Chondrocyte (in vitro differentiated cells): ENCODE measurements at regions not wholly inside any gene's neighbourhood (a gene's known extent, or its start where the extent isn't known, plus 50 kb on each side); places are given as distances from the start of the nearest gene placed in this dataset.

Experiments
- DNase-seq: peaks from one replicate; pipeline ENCODE4 v3.0.0; 2021; ENCODE audit warnings: mixed read lengths, low spot score
- H3K27ac Mint-ChIP-seq: one replicate; pipeline ENCODE4 v1.8.0; 2021; ENCODE audit warnings: mild to moderate bottlenecking, moderate library complexity, mixed read lengths; ENCODE audit not compliant: unreplicated experiment
- H3K27me3 Mint-ChIP-seq: 2 replicates; pipeline ENCODE4 v1.8.0; 2021; ENCODE audit warnings: low read depth, mixed read lengths
- H3K36me3 Mint-ChIP-seq: 2 replicates; pipeline ENCODE4 v1.8.0; 2021; ENCODE audit warnings: low read depth, mixed read lengths
- H3K4me1 Mint-ChIP-seq: 2 replicates; pipeline ENCODE4 v1.8.0; 2021; ENCODE audit warnings: low read depth, mild to moderate bottlenecking, mixed read lengths
- H3K4me3 Mint-ChIP-seq: one replicate; pipeline ENCODE4 v1.8.0; 2021; ENCODE audit warnings: mild to moderate bottlenecking, moderate library complexity, mixed read lengths; ENCODE audit not compliant: unreplicated experiment
- H3K9me3 Mint-ChIP-seq: 2 replicates; pipeline ENCODE4 v1.8.0; 2021; ENCODE audit warnings: low read depth, mixed read lengths
- TF ChIP-seq, protein P1 (sequence below): fragments of 200-600 bp; sonication (generic); IDR thresholded peaks from 2 replicates; pipeline ENCODE4 v1.5.0; 2021; ENCODE audit warnings: antibody characterized with exemption, mild to moderate bottlenecking, moderate library complexity

DNA sequence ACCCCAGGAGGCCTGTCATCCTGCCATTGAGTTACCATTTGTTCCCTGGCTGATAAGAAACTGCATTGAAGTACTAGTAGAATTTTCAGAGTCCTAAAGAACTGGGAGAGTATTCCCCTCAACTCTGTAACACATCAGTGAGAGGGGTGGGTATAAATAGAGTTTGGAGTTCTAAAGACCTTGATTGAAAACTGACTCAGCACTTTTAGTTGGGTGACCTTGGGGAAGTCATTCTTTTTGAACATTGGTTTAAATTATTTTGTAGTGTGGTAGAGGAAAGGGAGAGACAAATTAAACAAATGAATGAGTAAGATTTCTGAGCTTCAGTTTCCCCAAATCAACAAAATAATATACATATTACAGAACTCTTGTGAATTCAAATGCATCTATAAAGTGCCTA, 344.5 kb upstream of the THBS1 start:
- Mint-ChIP-seq H3K27me3 (no peaks in the 10 kb centered on the region), H3K27ac (no peak overlapping the region), H3K36me3 (no peaks in the 10 kb centered on the region), H3K4me3 (no peak overlapping the region), H3K4me1 (peaks cover 51% of the 10 kb centered on the region), H3K9me3 (peaks cover 5% of the 10 kb centered on the region)
- DNase-seq = no peak
- TF ChIP-seq, protein P1, sequence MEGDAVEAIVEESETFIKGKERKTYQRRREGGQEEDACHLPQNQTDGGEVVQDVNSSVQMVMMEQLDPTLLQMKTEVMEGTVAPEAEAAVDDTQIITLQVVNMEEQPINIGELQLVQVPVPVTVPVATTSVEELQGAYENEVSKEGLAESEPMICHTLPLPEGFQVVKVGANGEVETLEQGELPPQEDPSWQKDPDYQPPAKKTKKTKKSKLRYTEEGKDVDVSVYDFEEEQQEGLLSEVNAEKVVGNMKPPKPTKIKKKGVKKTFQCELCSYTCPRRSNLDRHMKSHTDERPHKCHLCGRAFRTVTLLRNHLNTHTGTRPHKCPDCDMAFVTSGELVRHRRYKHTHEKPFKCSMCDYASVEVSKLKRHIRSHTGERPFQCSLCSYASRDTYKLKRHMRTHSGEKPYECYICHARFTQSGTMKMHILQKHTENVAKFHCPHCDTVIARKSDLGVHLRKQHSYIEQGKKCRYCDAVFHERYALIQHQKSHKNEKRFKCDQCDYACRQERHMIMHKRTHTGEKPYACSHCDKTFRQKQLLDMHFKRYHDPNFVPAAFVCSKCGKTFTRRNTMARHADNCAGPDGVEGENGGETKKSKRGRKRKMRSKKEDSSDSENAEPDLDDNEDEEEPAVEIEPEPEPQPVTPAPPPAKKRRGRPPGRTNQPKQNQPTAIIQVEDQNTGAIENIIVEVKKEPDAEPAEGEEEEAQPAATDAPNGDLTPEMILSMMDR = no peak

DNA sequence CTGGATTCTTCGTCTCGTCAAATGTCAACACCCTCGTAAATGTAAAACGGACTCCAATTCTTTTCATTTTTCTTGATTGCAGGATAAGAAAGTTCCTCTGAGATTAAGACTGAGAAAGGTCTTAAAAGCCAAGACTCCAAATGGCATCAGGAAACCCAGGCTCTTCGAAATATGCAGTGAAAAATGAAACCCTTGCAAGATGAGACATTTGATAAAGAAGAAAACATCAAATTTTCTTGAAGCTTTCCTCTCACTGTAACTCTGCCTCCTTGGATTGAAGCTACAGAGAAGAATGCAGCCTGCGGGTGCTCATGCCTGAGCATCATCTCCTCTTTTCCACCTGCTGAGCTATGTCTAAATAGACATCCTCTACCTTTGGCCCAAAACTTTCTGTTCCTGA, 342.4 kb upstream of the THBS1 start:
- Mint-ChIP-seq H3K27ac (no peak overlapping the region), H3K9me3 (peaks cover 1% of the 10 kb centered on the region), H3K27me3 (no peaks in the 10 kb centered on the region), H3K36me3 (no peaks in the 10 kb centered on the region), H3K4me3 (no peak overlapping the region), H3K4me1 (peaks cover 35% of the 10 kb centered on the region)
- TF ChIP-seq, protein P1 = no peak
- DNase-seq = no peak

DNA sequence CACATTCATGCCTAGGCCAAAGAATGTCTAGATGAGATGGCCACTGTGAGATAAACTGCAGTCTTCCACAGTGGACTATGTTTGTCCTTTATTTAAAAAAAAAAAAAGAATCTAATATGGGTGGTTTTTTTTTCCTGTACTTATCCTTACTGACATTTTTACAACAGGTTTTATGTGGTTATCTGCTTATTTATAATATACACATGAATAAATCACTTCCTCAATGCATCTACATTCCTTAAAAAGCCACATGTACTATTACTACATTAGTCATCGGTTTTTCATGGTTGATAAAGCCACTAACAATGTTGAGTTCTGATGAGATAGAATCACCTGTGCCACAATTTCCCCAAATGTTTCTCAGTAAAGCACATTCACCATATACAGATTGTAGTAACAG, 341.3 kb upstream of the THBS1 start:
- Mint-ChIP-seq H3K27ac (no peak overlapping the region), H3K4me3 (no peak overlapping the region), H3K27me3 (no peaks in the 10 kb centered on the region), H3K9me3 (no peaks in the 10 kb centered on the region), H3K4me1 (peaks cover 35% of the 10 kb centered on the region), H3K36me3 (no peaks in the 10 kb centered on the region)
- TF ChIP-seq, protein P1 = no peak
- no peak for DNase-seq

DNA sequence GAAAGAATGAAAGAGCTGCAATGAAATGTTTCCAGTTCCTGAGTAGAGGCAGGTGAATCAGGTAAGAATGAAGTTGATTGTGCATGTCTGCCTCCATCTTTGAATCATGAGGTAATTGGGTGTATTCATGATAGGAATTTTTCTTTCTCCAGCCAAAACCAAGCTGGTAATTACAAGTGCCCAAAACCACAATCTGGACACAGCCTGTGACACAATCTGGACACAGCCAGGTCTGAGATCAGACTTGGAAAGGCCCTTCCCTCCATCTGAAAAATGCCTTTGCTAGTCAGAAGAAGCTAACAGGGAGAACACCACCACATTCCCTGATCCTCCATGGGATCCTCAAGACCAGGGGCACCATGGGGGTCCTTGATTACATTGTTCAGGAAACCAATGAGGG, 338.5 kb upstream of the THBS1 start:
- H3K27me3 Mint-ChIP-seq = no peaks in the 10 kb centered on the region
- H3K27ac Mint-ChIP-seq = peak overlapping the region; percentile 8
- H3K9me3 Mint-ChIP-seq = no peaks in the 10 kb centered on the region
- no peak for DNase-seq
- peaks cover 18% of the 10 kb centered on the region for H3K4me1 Mint-ChIP-seq
- TF ChIP-seq, protein P1 = no peak
- H3K36me3 Mint-ChIP-seq = no peaks in the 10 kb centered on the region
- H3K4me3 Mint-ChIP-seq = no peak overlapping the region

DNA sequence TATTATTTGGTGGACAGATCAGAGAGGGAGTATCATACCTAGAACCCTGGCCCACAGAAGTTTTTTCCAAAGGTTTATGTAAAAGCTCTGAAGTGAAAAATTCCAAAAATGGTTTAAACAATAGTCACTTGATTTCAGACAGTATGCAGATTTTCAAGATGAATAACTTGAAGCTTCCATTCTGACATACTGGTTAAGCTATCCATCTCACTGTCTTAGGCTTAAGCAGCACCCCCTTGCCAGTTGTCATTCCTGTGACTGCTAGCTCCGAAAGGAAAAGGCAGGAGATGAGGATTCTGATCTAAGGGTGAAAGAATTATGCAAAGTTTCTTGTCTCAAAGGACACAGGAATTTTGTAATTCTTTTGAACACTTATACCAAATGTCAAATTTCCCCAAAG, 337.5 kb upstream of the THBS1 start:
- Mint-ChIP-seq H3K27ac (no peak overlapping the region), H3K36me3 (no peaks in the 10 kb centered on the region)

More for the DNA sequence above, 337.5 kb upstream of the THBS1 start:
- Mint-ChIP-seq H3K27me3 (no peaks in the 10 kb centered on the region), H3K4me1 (peaks cover 25% of the 10 kb centered on the region), H3K4me3 (no peak overlapping the region), H3K9me3 (no peaks in the 10 kb centered on the region)
- no peak for DNase-seq
- TF ChIP-seq, protein P1 = no peak
